Endothelial cell of umbilical vein (primary cell): ENCODE measurements at regions not wholly inside any gene's neighbourhood (a gene's known extent, or its start where the extent isn't known, plus 50 kb on each side); places are given as distances from the start of the nearest gene placed in this dataset.

Experiments used
- BruUV-seq: library from RNA; stranded (reverse); fragments of 400-500 nt; replicated peaks from 2 replicates; lab custom pipeline; 2021; lab: Mats Ljungman, UMichigan
- CTCF ChIA-PET: fragments of 300-600, 350-600 bp; sonication (Branson Sonifier 250); formaldehyde crosslinking; loops from one replicate; lab custom pipeline; 2021; ENCODE audit warnings: antibody characterized with exemption, inconsistent platforms; lab: Charles Lee
- POLR2A ChIA-PET: fragments of 300-600, 350-600 bp; sonication (Branson Sonifier 250); formaldehyde crosslinking; loops from one replicate; lab custom pipeline; 2021; ENCODE audit warnings: antibody characterized with exemption, inconsistent platforms; lab: Charles Lee
- DNase-seq: peaks from one replicate; pipeline ENCODE4 v3.0.0-alpha.2; 2011; ENCODE audit warnings: low read depth, low spot score
- FAIRE-seq: peaks from 2 replicates; lab custom pipeline; 2011; peaks lifted over from hg19 to GRCh38; lab: Jason Lieb, UNC
- H2AFZ ChIP-seq: 2 replicates; pipeline ENCODE4 v1.6.0; 2012; ENCODE audit warnings: low read depth, low read length, control low read depth, inconsistent platforms
- H3K27ac ChIP-seq: 2 replicates; pipeline ENCODE4 v1.5.1; 2011; ENCODE audit warnings: low read depth, mild to moderate bottlenecking, control low read depth, low read length, moderate library complexity; ENCODE audit not compliant: insufficient read depth
- H3K27me3 ChIP-seq, 2 experiments: 2 replicates each; pipeline versions ENCODE4 v1.6.0 to v1.6.1; 2011; ENCODE audit warnings: low read length in 2 of 2, mixed read lengths in 1 of 2; ENCODE audit not compliant: control insufficient read depth in 2 of 2, insufficient read depth in 2 of 2
- H3K36me3 ChIP-seq, 2 experiments: 2 replicates in 1 of 2; 3 replicates in 1 of 2; pipeline ENCODE4 v1.5.1; 2011; ENCODE audit warnings: low read length in 2 of 2, mild to moderate bottlenecking in 1 of 2, moderate library complexity in 1 of 2; ENCODE audit not compliant: control insufficient read depth in 2 of 2, insufficient read depth in 2 of 2; ENCODE audit errors: extremely low read depth in 1 of 2
- H3K4me1 ChIP-seq: 3 replicates; pipeline ENCODE4 v1.5.1; 2011; ENCODE audit warnings: mild to moderate bottlenecking, low read length; ENCODE audit not compliant: control insufficient read depth, insufficient read depth; ENCODE audit errors: extremely low read depth
- H3K4me2 ChIP-seq: 2 replicates; pipeline ENCODE4 v1.6.1; 2011; ENCODE audit warnings: low read length, control low read depth, mixed read lengths; ENCODE audit not compliant: insufficient read depth
- H3K4me3 ChIP-seq, 3 experiments: fragments of 200-600 bp in 1 of 3; sonication (generic), shearing (Covaris generic) in 1 of 3; replicated peaks in 1 of 3; 2 replicates each; pipeline ENCODE4 v1.5.1; 2011 to 2016; ENCODE audit warnings: control low read depth in 3 of 3, low read length in 3 of 3, mild to moderate bottlenecking in 2 of 3, inconsistent platforms in 1 of 3, low read depth in 1 of 3, moderate library complexity in 1 of 3; ENCODE audit not compliant: insufficient read depth in 1 of 3
- H3K79me2 ChIP-seq: 2 replicates; pipeline ENCODE4 v1.6.0; 2012; ENCODE audit warnings: low read length, inconsistent platforms; ENCODE audit not compliant: control insufficient read depth, insufficient read depth
- H3K9ac ChIP-seq: replicated peaks from 2 replicates; pipeline ENCODE3; 2011; ENCODE audit warnings: low read length, control low read depth; ENCODE audit not compliant: insufficient read depth; ENCODE audit errors: extremely low read depth
- H3K9me1 ChIP-seq: replicated peaks from 3 replicates; pipeline ENCODE4 v1.6.0; 2011; ENCODE audit warnings: mild to moderate bottlenecking, low read length; ENCODE audit not compliant: control insufficient read depth, insufficient read depth; ENCODE audit errors: extremely low read depth
- H3K9me3 ChIP-seq: replicated peaks from 2 replicates; pipeline ENCODE4 v1.5.1; 2012; ENCODE audit warnings: low read length, inconsistent platforms; ENCODE audit not compliant: control insufficient read depth, insufficient read depth
- H4K20me1 ChIP-seq: replicated peaks from 2 replicates; pipeline ENCODE3; 2011; ENCODE audit warnings: mild to moderate bottlenecking, low read length; ENCODE audit not compliant: control insufficient read depth, insufficient read depth; ENCODE audit errors: extremely low read depth
- EZH2 ChIP-seq: IDR thresholded peaks from 2 replicates; pipeline ENCODE4 v1.6.1; 2012; ENCODE audit warnings: borderline replicate concordance, low read depth, mild to moderate bottlenecking, moderate library complexity, low read length, inconsistent platforms; ENCODE audit not compliant: severe bottlenecking
- FOS ChIP-seq: IDR thresholded peaks from 2 replicates; pipeline ENCODE4 v1.6.1; 2011; ENCODE audit warnings: mild to moderate bottlenecking, low read length, moderate library complexity, borderline replicate concordance; ENCODE audit not compliant: insufficient read depth
- GATA2 ChIP-seq: IDR thresholded peaks from 2 replicates; pipeline ENCODE4 v1.7.0; 2011; ENCODE audit warnings: low read depth, mild to moderate bottlenecking, moderate library complexity, mixed read lengths, low read length; ENCODE audit not compliant: insufficient read length, insufficient read depth
- JUN ChIP-seq: IDR thresholded peaks from 2 replicates; pipeline ENCODE4 v1.6.1; 2011; ENCODE audit warnings: borderline replicate concordance, low read depth; ENCODE audit not compliant: insufficient read length, insufficient read depth
- MYC ChIP-seq: IDR thresholded peaks from one replicate; pipeline ENCODE4 v1.6.1; 2011; ENCODE audit warnings: mild to moderate bottlenecking, low read depth, low read length
- POLR2A ChIP-seq: IDR thresholded peaks from 2 replicates; pipeline ENCODE4 v1.6.1; 2012; ENCODE audit warnings: low read depth, mild to moderate bottlenecking, control low read depth, low read length
- POLR2AphosphoS5 ChIP-seq: IDR thresholded peaks from 2 replicates; pipeline ENCODE4 v1.6.1; 2012; ENCODE audit warnings: low read depth, mild to moderate bottlenecking, control low read depth, low read length, moderate library complexity; ENCODE audit not compliant: insufficient read depth
- dilution Hi-C: fragments of 300-500 bp; cut with MboI; formaldehyde crosslinking; loops from one replicate; pipeline ENCODE4 v1.15.0; 2019; ENCODE audit warnings: low sequenced_read_pairs; ENCODE audit not compliant: extremely low pct_ligation_motif_present
- intact Hi-C: fragments of 100-400 bp; cut with micrococcal nuclease; formaldehyde crosslinking; loops from one replicate; pipeline ENCODE4 v1.10.0; 2022
- TF ChIP-seq, protein P1 (sequence below), 2 donors: IDR thresholded peaks; 1 replicate in 1 of 2; 2 replicates in 1 of 2; pipeline ENCODE4 v1.5.1; 2011; ENCODE audit warnings: low read length in 2 of 2, mild to moderate bottlenecking in 2 of 2, moderate library complexity in 2 of 2, control low read depth in 1 of 2, inconsistent platforms in 1 of 2, low read depth in 1 of 2; ENCODE audit not compliant: insufficient read depth in 1 of 2; ENCODE audit errors: extremely low read depth in 1 of 2
- TF ChIP-seq, protein P2 (sequence below): IDR thresholded peaks from 2 replicates; pipeline ENCODE4 v1.6.1; 2011; ENCODE audit not compliant: insufficient read depth, insufficient read length

DNA sequence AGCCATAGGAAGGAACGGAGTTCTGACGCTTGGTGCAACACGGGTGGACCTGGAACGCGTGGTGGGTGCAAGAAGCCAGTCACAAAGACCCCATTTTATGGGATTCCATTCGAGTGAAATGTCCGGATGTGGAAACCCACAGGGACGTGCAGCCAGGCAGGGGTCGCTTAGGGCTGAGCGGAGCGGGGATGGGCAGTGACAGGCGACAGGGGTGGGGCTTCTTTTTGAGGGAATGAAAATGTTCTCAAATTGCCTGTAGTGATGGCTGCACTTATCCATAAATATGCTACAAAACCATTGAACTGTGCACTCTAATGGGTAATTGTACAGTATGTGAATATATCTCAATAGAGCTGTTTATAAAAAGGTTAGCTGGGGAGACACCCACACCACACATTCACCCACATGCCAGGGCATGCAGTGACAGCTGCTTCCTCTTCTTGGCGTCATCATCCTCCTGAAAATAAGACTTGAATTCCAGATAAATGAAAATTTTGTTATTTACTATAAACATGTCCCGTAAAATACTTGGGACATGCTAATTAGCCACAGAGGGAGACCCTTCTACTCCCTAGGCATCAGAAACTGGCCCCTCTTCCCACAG is 71.3 kb upstream of the OLFM1 start:
- Histone ChIP-seq H3K27ac (no peak overlapping the region), H3K4me1 (no peaks in the 10 kb centered on the region), H3K9me1 (no peaks in the 10 kb centered on the region), H4K20me1 (no peaks in the 10 kb centered on the region), H3K4me2 (no peak overlapping the region), H3K27me3 (no peaks in the 10 kb centered on the region), H3K36me3 (no peaks in the 10 kb centered on the region), H3K4me3 (no peak overlapping the region), H3K9me3 (no peaks in the 10 kb centered on the region), H2AFZ (no peak overlapping the region), H3K79me2 (no peaks in the 10 kb centered on the region), H3K9ac (no peak overlapping the region)
- DNase-seq (no peak), FAIRE-seq (no peak)
- CTCF ChIA-PET = no interaction called here
- intact Hi-C loops = no loop called here
- no TSS peak for BruUV-seq
- TF ChIP-seq, protein P1, sequence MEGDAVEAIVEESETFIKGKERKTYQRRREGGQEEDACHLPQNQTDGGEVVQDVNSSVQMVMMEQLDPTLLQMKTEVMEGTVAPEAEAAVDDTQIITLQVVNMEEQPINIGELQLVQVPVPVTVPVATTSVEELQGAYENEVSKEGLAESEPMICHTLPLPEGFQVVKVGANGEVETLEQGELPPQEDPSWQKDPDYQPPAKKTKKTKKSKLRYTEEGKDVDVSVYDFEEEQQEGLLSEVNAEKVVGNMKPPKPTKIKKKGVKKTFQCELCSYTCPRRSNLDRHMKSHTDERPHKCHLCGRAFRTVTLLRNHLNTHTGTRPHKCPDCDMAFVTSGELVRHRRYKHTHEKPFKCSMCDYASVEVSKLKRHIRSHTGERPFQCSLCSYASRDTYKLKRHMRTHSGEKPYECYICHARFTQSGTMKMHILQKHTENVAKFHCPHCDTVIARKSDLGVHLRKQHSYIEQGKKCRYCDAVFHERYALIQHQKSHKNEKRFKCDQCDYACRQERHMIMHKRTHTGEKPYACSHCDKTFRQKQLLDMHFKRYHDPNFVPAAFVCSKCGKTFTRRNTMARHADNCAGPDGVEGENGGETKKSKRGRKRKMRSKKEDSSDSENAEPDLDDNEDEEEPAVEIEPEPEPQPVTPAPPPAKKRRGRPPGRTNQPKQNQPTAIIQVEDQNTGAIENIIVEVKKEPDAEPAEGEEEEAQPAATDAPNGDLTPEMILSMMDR (IDR thresholded peaks at IDR 0.05; ENCODE audit: extremely low read depth in 1 of 2, insufficient read depth in 1 of 2, low read depth in 1 of 2, low read length in 2 of 2) = no peak
- TF ChIP-seq EZH2 (no peak), FOS (no peak), MYC (no peak), GATA2 (no peak), POLR2AphosphoS5 (no peak), POLR2A (no peak), JUN (no peak)
- TF ChIP-seq, protein P2, sequence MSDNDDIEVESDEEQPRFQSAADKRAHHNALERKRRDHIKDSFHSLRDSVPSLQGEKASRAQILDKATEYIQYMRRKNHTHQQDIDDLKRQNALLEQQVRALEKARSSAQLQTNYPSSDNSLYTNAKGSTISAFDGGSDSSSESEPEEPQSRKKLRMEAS = no peak
- dilution Hi-C loops = no loop called here
- POLR2A ChIA-PET = no interaction called here
